SU-DHL-6 (cell line): ENCODE measurements at regions not wholly inside any gene's neighbourhood (a gene's known extent, or its start where the extent isn't known, plus 50 kb on each side); places are given as distances from the start of the nearest gene placed in this dataset.

Experiments
- H2AFZ ChIP-seq: fragments of 200-600 bp; sonication (generic); 2 replicates; pipeline ENCODE4 v1.6.1; 2014; ENCODE audit warnings: low read depth, mild to moderate bottlenecking, moderate library complexity, mixed read lengths, antibody characterized with exemption, low read length; ENCODE audit not compliant: severe bottlenecking
- H3F3A ChIP-seq: fragments of 200-600 bp; shearing (Covaris generic); 2 replicates; pipeline ENCODE4 v1.6.0; 2016; ENCODE audit warnings: antibody characterized with exemption, mild to moderate bottlenecking; ENCODE audit not compliant: insufficient read depth
- H3K27ac ChIP-seq: fragments of 200-600 bp; sonication (generic); 2 replicates; pipeline ENCODE4 v1.5.1; 2016; ENCODE audit warnings: low read depth, mild to moderate bottlenecking, low read length, moderate library complexity, mixed read lengths
- H3K27me3 ChIP-seq: fragments of 200-600 bp; sonication (generic), shearing (Covaris generic); 2 replicates; pipeline ENCODE4 v1.6.0; 2014; ENCODE audit warnings: mild to moderate bottlenecking, low read length
- H3K36me3 ChIP-seq: fragments of 200-600 bp; sonication (generic); 2 replicates; pipeline ENCODE4 v1.6.1; 2014; ENCODE audit warnings: mild to moderate bottlenecking, low read length, mixed read lengths
- H3K4me2 ChIP-seq: fragments of 300-600, 200-600 bp; shearing (Covaris generic), sonication (generic); 2 replicates; pipeline ENCODE4 v1.6.0; 2014; ENCODE audit warnings: low read length, low read depth, mild to moderate bottlenecking; ENCODE audit not compliant: poor library complexity, severe bottlenecking
- H3K4me3 ChIP-seq: fragments of 200-600 bp; sonication (generic); 2 replicates; pipeline ENCODE4 v1.5.1; 2014; ENCODE audit warnings: antibody characterized with exemption, low read length, mild to moderate bottlenecking, mixed read lengths; ENCODE audit not compliant: insufficient read depth, poor library complexity, severe bottlenecking
- H3K79me2 ChIP-seq: fragments of 200-600 bp; sonication (generic); 2 replicates; pipeline ENCODE4 v1.6.1; 2014; ENCODE audit warnings: mild to moderate bottlenecking, low read length, moderate library complexity; ENCODE audit not compliant: insufficient read depth
- H3K9ac ChIP-seq: fragments of 200-600 bp; sonication (generic); 2 replicates; pipeline ENCODE4 v1.7.0; 2014; ENCODE audit warnings: mild to moderate bottlenecking, low read length
- H3K9me2 ChIP-seq: fragments of 200-600 bp; sonication (generic); replicated peaks from 2 replicates; pipeline ENCODE4 v1.6.1; 2014; ENCODE audit warnings: low read length; ENCODE audit not compliant: insufficient read depth
- H3K9me3 ChIP-seq: fragments of 200-600 bp; sonication (generic); 2 replicates; pipeline ENCODE4 v1.6.1; 2014; ENCODE audit warnings: low read length, mixed read lengths; ENCODE audit not compliant: insufficient read depth
- H4K20me1 ChIP-seq: fragments of 200-600 bp; sonication (generic); 2 replicates; pipeline ENCODE4 v1.6.1; 2014; ENCODE audit warnings: low read depth, mild to moderate bottlenecking, antibody characterized with exemption, low read length, moderate library complexity, mixed read lengths
- CTCF ChIP-seq: fragments of 200-600 bp; sonication (generic); IDR thresholded peaks from one replicate; pipeline ENCODE4 v1.5.1; 2017; ENCODE audit warnings: antibody characterized with exemption, mild to moderate bottlenecking, low read length, moderate library complexity; ENCODE audit not compliant: insufficient read depth, poor library complexity, severe bottlenecking
- EZH2phosphoT487 ChIP-seq: fragments of 200-600 bp; sonication (generic), shearing (Covaris generic); conservative IDR thresholded peaks from 2 replicates; pipeline ENCODE4 v1.6.1; 2018; ENCODE audit warnings: mild to moderate bottlenecking, antibody characterized with exemption, low read length, moderate library complexity, mixed read lengths

GRCh38 chr10:130606001-130606405, 469.8 kb downstream of the GLRX3 start:
- Histone ChIP-seq H3K27ac (no peak overlapping the region), H3K4me3 (no peak overlapping the region), H3K79me2 (no peaks in the 10 kb centered on the region), H3K27me3 (no peaks in the 10 kb centered on the region), H3K36me3 (no peaks in the 10 kb centered on the region), H4K20me1 (no peaks in the 10 kb centered on the region), H3K9me2 (no peaks in the 10 kb centered on the region), H3K4me2 (no peak overlapping the region), H3F3A (no peaks in the 10 kb centered on the region), H2AFZ (no peak overlapping the region), H3K9me3 (no peaks in the 10 kb centered on the region), H3K9ac (no peak overlapping the region)
- TF ChIP-seq EZH2phosphoT487 (no peak), CTCF (no peak)

GRCh38 chr10:130607366-130607765, 471.2 kb downstream of the GLRX3 start:
- no peak overlapping the region for H3K4me2 ChIP-seq
- H3K27ac ChIP-seq: no peak overlapping the region
- no peak overlapping the region for H3K9ac ChIP-seq
- no peaks in the 10 kb centered on the region for H3K27me3 ChIP-seq
- H3K9me3 ChIP-seq: no peaks in the 10 kb centered on the region
- no peaks in the 10 kb centered on the region for H3F3A ChIP-seq
- H2AFZ ChIP-seq: no peak overlapping the region
- no peaks in the 10 kb centered on the region for H3K36me3 ChIP-seq
- TF ChIP-seq EZH2phosphoT487 (no peak), CTCF (no peak)
- no peak overlapping the region for H3K4me3 ChIP-seq
- no peaks in the 10 kb centered on the region for H4K20me1 ChIP-seq
- no peaks in the 10 kb centered on the region for H3K9me2 ChIP-seq
- no peaks in the 10 kb centered on the region for H3K79me2 ChIP-seq

- H3K9me3 ChIP-seq: no peaks in the 10 kb centered on the region; the same call in 1 of the 2 replicates
- H3K36me3 ChIP-seq: no peaks in the 10 kb centered on the region
Measured at GRCh38 chr10:130611239-130611638, 475.0 kb downstream of the GLRX3 start.

More at GRCh38 chr10:130611239-130611638, 475.0 kb downstream of the GLRX3 start:
- H3K9me2 ChIP-seq: no peaks in the 10 kb centered on the region
- H3K27me3 ChIP-seq: no peaks in the 10 kb centered on the region
- H2AFZ ChIP-seq: no peak overlapping the region
- no peak overlapping the region for H3K27ac ChIP-seq
- TF ChIP-seq CTCF: no peak
- TF ChIP-seq EZH2phosphoT487: no peak
- H3K4me2 ChIP-seq: no peak overlapping the region
- no peaks in the 10 kb centered on the region for H3F3A ChIP-seq
- H3K4me3 ChIP-seq: no peak overlapping the region
- no peak overlapping the region for H3K9ac ChIP-seq
- H4K20me1 ChIP-seq: no peaks in the 10 kb centered on the region
- no peaks in the 10 kb centered on the region for H3K79me2 ChIP-seq
